ENCODE measurements at regions not wholly inside any gene's neighbourhood (a gene's known extent, or its start where the extent isn't known, plus 50 kb on each side); places are given as distances from the start of the nearest gene placed in this dataset.

DNA sequence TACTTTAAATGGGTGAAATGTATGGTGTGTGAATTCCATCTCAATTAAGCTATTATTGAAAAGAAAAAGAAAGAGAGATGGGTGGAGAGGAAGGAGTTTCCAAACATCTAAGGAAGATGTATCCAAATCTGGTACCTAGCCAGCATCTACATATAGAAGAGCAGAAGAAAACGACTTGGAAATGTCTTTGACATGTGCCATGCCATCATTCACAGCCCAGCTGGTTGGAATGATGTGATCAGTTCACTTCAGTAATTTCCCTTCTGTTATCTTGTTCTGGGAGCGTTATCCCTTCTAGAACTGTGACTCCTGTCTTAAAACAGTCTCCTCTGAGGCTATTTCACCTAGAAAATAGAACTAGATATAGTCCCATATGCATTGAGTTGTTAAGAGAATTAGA lies 312.8 kb upstream of the GYPC start:
- H3K4me3 ChIP-seq (replicated peaks in 1 of 4; ENCODE audit: control extremely low read depth in 1 of 4, insufficient read depth in 1 of 4, low read depth in 3 of 4, low read length in 4 of 4), result no peak overlapping the region
- no peak overlapping the region for H3K27ac ChIP-seq (ENCODE audit: insufficient read depth, low read length)
- no peaks in the 10 kb centered on the region for H3K9me3 ChIP-seq (ENCODE audit: control insufficient read depth, insufficient read depth, low read depth, low read length)
- no peak for DNase-seq (ENCODE audit: low read depth in 2 of 2)
- no peaks in the 10 kb centered on the region for H4K20me1 ChIP-seq (ENCODE audit: control insufficient read depth, extremely low read depth, insufficient read depth, low read length)
- H3K9ac ChIP-seq (ENCODE audit: insufficient read depth, low read length), result no peak overlapping the region
- H2AFZ ChIP-seq (ENCODE audit: low read length), result no peak overlapping the region
- H3K4me2 ChIP-seq (ENCODE audit: extremely low read depth, insufficient read depth, low read length), result no peak overlapping the region
- H3K36me3 ChIP-seq (ENCODE audit: control insufficient read depth, insufficient read depth, low read length), result no peaks in the 10 kb centered on the region
- TF ChIP-seq, protein P1, sequence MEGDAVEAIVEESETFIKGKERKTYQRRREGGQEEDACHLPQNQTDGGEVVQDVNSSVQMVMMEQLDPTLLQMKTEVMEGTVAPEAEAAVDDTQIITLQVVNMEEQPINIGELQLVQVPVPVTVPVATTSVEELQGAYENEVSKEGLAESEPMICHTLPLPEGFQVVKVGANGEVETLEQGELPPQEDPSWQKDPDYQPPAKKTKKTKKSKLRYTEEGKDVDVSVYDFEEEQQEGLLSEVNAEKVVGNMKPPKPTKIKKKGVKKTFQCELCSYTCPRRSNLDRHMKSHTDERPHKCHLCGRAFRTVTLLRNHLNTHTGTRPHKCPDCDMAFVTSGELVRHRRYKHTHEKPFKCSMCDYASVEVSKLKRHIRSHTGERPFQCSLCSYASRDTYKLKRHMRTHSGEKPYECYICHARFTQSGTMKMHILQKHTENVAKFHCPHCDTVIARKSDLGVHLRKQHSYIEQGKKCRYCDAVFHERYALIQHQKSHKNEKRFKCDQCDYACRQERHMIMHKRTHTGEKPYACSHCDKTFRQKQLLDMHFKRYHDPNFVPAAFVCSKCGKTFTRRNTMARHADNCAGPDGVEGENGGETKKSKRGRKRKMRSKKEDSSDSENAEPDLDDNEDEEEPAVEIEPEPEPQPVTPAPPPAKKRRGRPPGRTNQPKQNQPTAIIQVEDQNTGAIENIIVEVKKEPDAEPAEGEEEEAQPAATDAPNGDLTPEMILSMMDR (conservative IDR thresholded peaks at IDR 0.05 in 1 of 2, IDR thresholded peaks at IDR 0.05 in 1 of 2; ENCODE audit: low read depth in 1 of 2, low read length in 2 of 2), result no peak
- no peak for TF ChIP-seq EZH2 (IDR thresholded peaks at IDR 0.05; ENCODE audit: low read length, missing control alignments)
- H3K79me2 ChIP-seq (ENCODE audit: control insufficient read depth, insufficient read depth, low read length), result no peaks in the 10 kb centered on the region
- no peaks in the 10 kb centered on the region for H3K27me3 ChIP-seq (ENCODE audit: control insufficient read depth, insufficient read depth, low read length)
- H3K4me1 ChIP-seq (ENCODE audit: control insufficient read depth, extremely low read depth, insufficient read depth, low read length), result no peaks in the 10 kb centered on the region

DNA sequence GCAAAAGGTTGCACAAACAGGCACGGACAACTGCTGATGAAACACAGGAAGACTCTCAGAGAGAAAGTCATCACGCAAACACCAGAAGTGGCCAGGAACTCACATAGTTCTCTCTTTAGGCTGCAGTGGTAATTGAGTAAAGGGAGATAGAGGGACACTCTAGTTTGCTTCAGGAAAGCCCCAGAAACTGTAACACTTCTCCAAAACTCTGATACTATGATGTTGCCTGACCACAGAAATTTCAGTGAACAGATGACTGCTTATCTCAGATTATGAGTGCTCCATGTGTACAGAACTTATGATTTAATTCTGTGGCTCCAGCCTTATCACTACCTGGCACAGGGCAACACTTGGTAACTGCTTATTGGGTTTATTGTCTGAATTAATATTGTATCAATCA lies 311.5 kb upstream of the GYPC start:
- no peak overlapping the region for H2AFZ ChIP-seq (ENCODE audit: low read length)
- no peak for DNase-seq (ENCODE audit: low read depth in 2 of 2)
- H3K36me3 ChIP-seq (ENCODE audit: control insufficient read depth, insufficient read depth, low read length), result no peaks in the 10 kb centered on the region
- H4K20me1 ChIP-seq (ENCODE audit: control insufficient read depth, extremely low read depth, insufficient read depth, low read length), result no peaks in the 10 kb centered on the region
- no peak overlapping the region for H3K4me2 ChIP-seq (ENCODE audit: extremely low read depth, insufficient read depth, low read length)
- no peak overlapping the region for H3K9ac ChIP-seq (ENCODE audit: insufficient read depth, low read length)
- no peak overlapping the region for H3K4me3 ChIP-seq (replicated peaks in 1 of 4; ENCODE audit: control extremely low read depth in 1 of 4, insufficient read depth in 1 of 4, low read depth in 3 of 4, low read length in 4 of 4)
- no peaks in the 10 kb centered on the region for H3K27me3 ChIP-seq (ENCODE audit: control insufficient read depth, insufficient read depth, low read length)
- TF ChIP-seq EZH2 (IDR thresholded peaks at IDR 0.05; ENCODE audit: low read length, missing control alignments), result no peak
- TF ChIP-seq, protein P1 (conservative IDR thresholded peaks at IDR 0.05 in 1 of 2, IDR thresholded peaks at IDR 0.05 in 1 of 2; ENCODE audit: low read depth in 1 of 2, low read length in 2 of 2), result no peak
- no peaks in the 10 kb centered on the region for H3K79me2 ChIP-seq (ENCODE audit: control insufficient read depth, insufficient read depth, low read length)
- H3K27ac ChIP-seq (ENCODE audit: insufficient read depth, low read length), result no peak overlapping the region
- no peaks in the 10 kb centered on the region for H3K4me1 ChIP-seq (ENCODE audit: control insufficient read depth, extremely low read depth, insufficient read depth, low read length)
- H3K9me3 ChIP-seq (ENCODE audit: control insufficient read depth, insufficient read depth, low read depth, low read length), result no peaks in the 10 kb centered on the region

DNA sequence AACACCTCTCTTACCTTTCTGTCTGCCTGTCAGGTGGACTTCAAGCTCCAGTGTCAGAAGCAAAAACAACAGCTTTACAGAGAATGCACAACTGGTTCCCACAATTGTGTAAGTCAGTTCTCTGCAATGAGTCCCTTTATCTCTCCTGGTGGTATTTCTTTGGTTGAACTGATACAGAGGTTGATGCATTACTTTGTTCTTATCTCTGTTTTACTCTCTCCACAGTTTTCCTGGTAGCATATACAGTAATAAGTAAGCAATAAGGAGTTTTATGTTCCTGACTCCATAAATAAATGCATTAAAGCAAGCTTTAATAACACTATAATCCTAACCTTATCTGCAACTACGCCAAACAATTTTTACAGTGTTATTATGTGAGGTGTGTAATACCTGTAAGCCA lies 310.3 kb upstream of the GYPC start:
- Histone ChIP-seq H3K4me1 (ENCODE audit: control insufficient read depth, extremely low read depth, insufficient read depth, low read length) (no peaks in the 10 kb centered on the region), H3K9me3 (ENCODE audit: control insufficient read depth, insufficient read depth, low read depth, low read length) (no peaks in the 10 kb centered on the region), H3K27ac (ENCODE audit: insufficient read depth, low read length) (no peak overlapping the region), H3K4me3 (replicated peaks in 1 of 4; ENCODE audit: control extremely low read depth in 1 of 4, insufficient read depth in 1 of 4, low read depth in 3 of 4, low read length in 4 of 4) (no peak overlapping the region), H3K36me3 (ENCODE audit: control insufficient read depth, insufficient read depth, low read length) (no peaks in the 10 kb centered on the region), H3K27me3 (ENCODE audit: control insufficient read depth, insufficient read depth, low read length) (no peaks in the 10 kb centered on the region), H2AFZ (ENCODE audit: low read length) (no peak overlapping the region), H4K20me1 (ENCODE audit: control insufficient read depth, extremely low read depth, insufficient read depth, low read length) (no peaks in the 10 kb centered on the region), H3K9ac (ENCODE audit: insufficient read depth, low read length) (no peak overlapping the region), H3K4me2 (ENCODE audit: extremely low read depth, insufficient read depth, low read length) (no peak overlapping the region), H3K79me2 (ENCODE audit: control insufficient read depth, insufficient read depth, low read length) (no peaks in the 10 kb centered on the region)
- DNase-seq (ENCODE audit: low read depth in 2 of 2), result no peak
- TF ChIP-seq, protein P1 (conservative IDR thresholded peaks at IDR 0.05 in 1 of 2, IDR thresholded peaks at IDR 0.05 in 1 of 2; ENCODE audit: low read depth in 1 of 2, low read length in 2 of 2), result no peak
- TF ChIP-seq EZH2 (IDR thresholded peaks at IDR 0.05; ENCODE audit: low read length, missing control alignments), result no peak

Data from fibroblast of lung (primary cell).